HEK293T (cell line): ENCODE measurements at regions not wholly inside any gene's neighbourhood (a gene's known extent, or its start where the extent isn't known, plus 50 kb on each side); places are given as distances from the start of the nearest gene placed in this dataset.
"Not testable (repeated sequence)": the region's sequence is repeated elsewhere in the genome, so short reads cannot be mapped to it uniquely, and the experiment has no call there.

Experiments used
- CTCF ChIA-PET: fragments of 350-600 bp; formaldehyde crosslinking; extraction: SDS; loops from one replicate; lab custom pipeline; 2021; ENCODE audit warnings: antibody characterized with exemption, inconsistent platforms; lab: Yijun Ruan, JAX
- POLR2A ChIA-PET: fragments of 350-600 bp; formaldehyde crosslinking; extraction: SDS; loops from one replicate; lab custom pipeline; 2020; ENCODE audit warnings: antibody characterized with exemption, inconsistent platforms; lab: Yijun Ruan, JAX
- DNase-seq: peaks from one replicate; pipeline ENCODE4 v3.0.0; 2012; ENCODE audit warnings: mixed read lengths; ENCODE audit errors: extremely low spot score
- ARNT ChIP-seq: fragments of 450-650 bp; IDR thresholded peaks from 2 replicates; pipeline ENCODE4 v1.6.1; 2017; ENCODE audit warnings: mild to moderate bottlenecking
- BHLHE40 ChIP-seq: fragments of 450-650 bp; IDR thresholded peaks from 2 replicates; pipeline ENCODE4 v1.6.1; 2016; ENCODE audit warnings: mild to moderate bottlenecking, moderate library complexity, borderline replicate concordance
- CTBP1 ChIP-seq: fragments of 450-650 bp; IDR thresholded peaks from 2 replicates; pipeline ENCODE4 v1.6.1; 2016; ENCODE audit warnings: borderline replicate concordance
- ELF4 ChIP-seq: fragments of 450-650 bp; IDR thresholded peaks from 2 replicates; pipeline ENCODE4 v1.6.1; 2017; ENCODE audit warnings: antibody characterized with exemption
- FOXA1 ChIP-seq: fragments of 450-650 bp; IDR thresholded peaks from 2 replicates; pipeline ENCODE4 v1.6.1; 2016; ENCODE audit warnings: mild to moderate bottlenecking
- FOXK2 ChIP-seq: fragments of 450-650 bp; IDR thresholded peaks from 2 replicates; pipeline ENCODE4 v1.6.1; 2016; ENCODE audit warnings: mild to moderate bottlenecking
- FOXM1 ChIP-seq: fragments of 450-650 bp; IDR thresholded peaks from 2 replicates; pipeline ENCODE4 v1.6.1; 2017; ENCODE audit warnings: mild to moderate bottlenecking, borderline replicate concordance
- HDGF ChIP-seq: fragments of 450-650 bp; IDR thresholded peaks from 2 replicates; pipeline ENCODE4 v1.6.1; 2017; ENCODE audit warnings: antibody characterized with exemption, borderline replicate concordance
- L3MBTL2 ChIP-seq: fragments of 450-650 bp; conservative IDR thresholded peaks from 2 replicates; pipeline ENCODE4 v1.6.1; 2016; ENCODE audit warnings: mild to moderate bottlenecking
- LEF1 ChIP-seq: fragments of 450-650 bp; IDR thresholded peaks from 2 replicates; pipeline ENCODE4 v1.6.1; 2017; ENCODE audit warnings: mild to moderate bottlenecking, borderline replicate concordance
- NFRKB ChIP-seq: fragments of 450-650 bp; IDR thresholded peaks from 2 replicates; pipeline ENCODE4 v1.6.1; 2016; ENCODE audit warnings: mild to moderate bottlenecking, moderate library complexity
- PKNOX1 ChIP-seq: fragments of 450-650 bp; IDR thresholded peaks from 2 replicates; pipeline ENCODE4 v1.6.1; 2016
- SP1 ChIP-seq: fragments of 450-650 bp; IDR thresholded peaks from 2 replicates; pipeline ENCODE4 v1.6.1; 2017
- SUZ12 ChIP-seq: fragments of 450-650 bp; IDR thresholded peaks from 2 replicates; pipeline ENCODE4 v1.6.1; 2016; ENCODE audit warnings: mild to moderate bottlenecking
- TARDBP ChIP-seq: fragments of 450-650 bp; IDR thresholded peaks from 2 replicates; pipeline ENCODE4 v1.6.1; 2016
- ZNF384 ChIP-seq: fragments of 450-650 bp; IDR thresholded peaks from 2 replicates; pipeline ENCODE4 v1.6.1; 2016

GRCh38 chrX:64580605-64581004 lies 185.4 kb upstream of the MTMR8 start:
- ChIA-PET POLR2A (no interaction called here), CTCF (no interaction called here)
- TF ChIP-seq ELF4 (no peak), SUZ12 (no peak), ARNT (no peak), PKNOX1 (no peak), SP1 (no peak), CTBP1 (no peak), ZNF384 (no peak), BHLHE40 (no peak)
- no peak for DNase-seq

- DNase-seq, result no peak
- ChIA-PET CTCF (no interaction called here), POLR2A (no interaction called here)
- no peak for TF ChIP-seq ELF4
- TF ChIP-seq CTBP1, result no peak
- no peak for TF ChIP-seq BHLHE40
- no peak for TF ChIP-seq NFRKB
- TF ChIP-seq ZNF384, result no peak
- no peak for TF ChIP-seq HDGF
- TF ChIP-seq FOXK2, result no peak
- TF ChIP-seq ARNT, result no peak
- TF ChIP-seq PKNOX1, result no peak
- no peak for TF ChIP-seq L3MBTL2
- no peak for TF ChIP-seq TARDBP
- TF ChIP-seq SUZ12, result no peak
- no peak for TF ChIP-seq LEF1
- TF ChIP-seq FOXM1, result no peak
- no peak for TF ChIP-seq SP1
- no peak for TF ChIP-seq FOXA1
Observed at GRCh38 chrX:64580035-64580434, 184.8 kb upstream of the MTMR8 start.

- POLR2A ChIA-PET, result interaction anchor here (0.7 kb wide), 1 partner anchor 464 kb away, joined by 3 read pairs; the partner anchor contains the start of gene ZC3H12B
- no peak for DNase-seq
- CTCF ChIA-PET, result interaction anchor here (0.6 kb wide), 1 partner anchor 642 kb away, joined by 3 read pairs; no protein-coding TSS in a partner anchor
- no peak for TF ChIP-seq FOXA1
- TF ChIP-seq FOXM1, result no peak
- no peak for TF ChIP-seq PKNOX1
Observed at GRCh38 chrX:64571011-64571410, 175.8 kb upstream of the MTMR8 start.

GRCh38 chrX:64570204-64570603 lies 175.0 kb upstream of the MTMR8 start:
- DNase-seq, result no peak
- TF ChIP-seq LEF1 (no peak), FOXA1 (no peak), L3MBTL2 (no peak), SP1 (no peak), PKNOX1 (no peak), HDGF (no peak), ELF4 (no peak), FOXK2 (no peak), TARDBP (no peak), ZNF384 (no peak), ARNT (no peak), CTBP1 (no peak), NFRKB (no peak), SUZ12 (no peak), BHLHE40 (no peak), FOXM1 (no peak)
- CTCF ChIA-PET, result no interaction called here

GRCh38 chrX:64565348-64565747 lies 170.1 kb upstream of the MTMR8 start:
- POLR2A ChIA-PET, CTCF ChIA-PET, DNase-seq: not testable (repeated sequence)

More at GRCh38 chrX:64570204-64570603, 175.0 kb upstream of the MTMR8 start:
- POLR2A ChIA-PET, result no interaction called here

GRCh38 chrX:64549236-64549635 lies 154.0 kb upstream of the MTMR8 start:
- POLR2A ChIA-PET, DNase-seq, CTCF ChIA-PET: not testable (repeated sequence)

GRCh38 chrX:64536736-64537135 lies 141.5 kb upstream of the MTMR8 start:
- POLR2A ChIA-PET, result no interaction called here
- CTCF ChIA-PET, result no interaction called here
- DNase-seq, result no peak
- TF ChIP-seq L3MBTL2 (no peak), CTBP1 (no peak), FOXM1 (no peak), SP1 (no peak), FOXK2 (no peak), TARDBP (no peak), BHLHE40 (no peak), PKNOX1 (no peak), LEF1 (no peak), ARNT (no peak), FOXA1 (no peak), ELF4 (no peak), SUZ12 (no peak), HDGF (no peak), NFRKB (no peak), ZNF384 (no peak)
